ENCODE measurements at regions not wholly inside any gene's neighbourhood (a gene's known extent, or its start where the extent isn't known, plus 50 kb on each side); places are given as distances from the start of the nearest gene placed in this dataset.

DNA sequence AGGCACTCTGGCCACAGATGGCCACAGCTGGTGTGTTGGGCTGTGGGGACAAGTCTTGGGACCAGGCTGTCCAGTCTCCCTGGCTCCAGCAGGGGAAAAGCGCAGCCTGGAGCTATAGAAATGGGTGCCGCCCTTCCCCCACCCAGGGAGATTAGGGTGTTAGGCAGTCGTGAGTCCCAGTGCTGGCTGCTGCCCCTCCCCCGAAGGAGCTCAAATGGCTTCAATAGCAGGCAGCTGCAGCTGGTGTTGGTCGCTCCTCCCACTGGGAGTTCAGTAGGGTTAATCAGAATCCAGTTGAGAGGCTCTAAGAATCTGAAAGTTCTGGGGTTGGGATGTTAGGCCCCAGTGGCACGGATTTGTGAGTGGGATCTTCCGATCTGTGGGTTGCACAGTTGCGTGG, 595.6 kb upstream of the PKN2 start:
- TF ChIP-seq, protein P1, sequence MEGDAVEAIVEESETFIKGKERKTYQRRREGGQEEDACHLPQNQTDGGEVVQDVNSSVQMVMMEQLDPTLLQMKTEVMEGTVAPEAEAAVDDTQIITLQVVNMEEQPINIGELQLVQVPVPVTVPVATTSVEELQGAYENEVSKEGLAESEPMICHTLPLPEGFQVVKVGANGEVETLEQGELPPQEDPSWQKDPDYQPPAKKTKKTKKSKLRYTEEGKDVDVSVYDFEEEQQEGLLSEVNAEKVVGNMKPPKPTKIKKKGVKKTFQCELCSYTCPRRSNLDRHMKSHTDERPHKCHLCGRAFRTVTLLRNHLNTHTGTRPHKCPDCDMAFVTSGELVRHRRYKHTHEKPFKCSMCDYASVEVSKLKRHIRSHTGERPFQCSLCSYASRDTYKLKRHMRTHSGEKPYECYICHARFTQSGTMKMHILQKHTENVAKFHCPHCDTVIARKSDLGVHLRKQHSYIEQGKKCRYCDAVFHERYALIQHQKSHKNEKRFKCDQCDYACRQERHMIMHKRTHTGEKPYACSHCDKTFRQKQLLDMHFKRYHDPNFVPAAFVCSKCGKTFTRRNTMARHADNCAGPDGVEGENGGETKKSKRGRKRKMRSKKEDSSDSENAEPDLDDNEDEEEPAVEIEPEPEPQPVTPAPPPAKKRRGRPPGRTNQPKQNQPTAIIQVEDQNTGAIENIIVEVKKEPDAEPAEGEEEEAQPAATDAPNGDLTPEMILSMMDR (IDR thresholded peaks at IDR 0.05; ENCODE audit: extremely low read depth, low read depth, low read length): no peak

DNA sequence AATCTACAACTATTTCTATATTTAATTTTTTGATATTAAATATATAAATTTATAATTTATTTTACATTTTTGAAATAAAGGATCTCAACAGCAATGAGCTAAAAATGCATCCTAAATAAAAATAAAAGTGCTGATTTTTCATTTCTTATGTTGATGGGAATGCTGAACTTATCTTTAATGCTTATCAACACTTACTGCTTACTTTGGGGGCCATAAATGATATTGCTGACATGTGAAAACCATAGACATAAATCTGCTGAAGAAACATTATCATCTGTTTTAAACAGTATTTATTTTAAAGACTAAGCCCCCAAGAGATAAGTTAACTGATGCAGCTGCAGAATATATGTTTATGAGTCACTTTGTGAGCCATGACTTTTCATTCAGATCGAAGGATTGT, 594.1 kb upstream of the PKN2 start:
- Histone ChIP-seq H3K9me3 (ENCODE audit: low read depth, low read length) (no peaks in the 10 kb centered on the region), H3K4me2 (ENCODE audit: insufficient read depth, low read length) (no peak overlapping the region), H3K27ac (ENCODE audit: low read depth, low read length) (no peak overlapping the region), H2AFZ (ENCODE audit: low read length) (no peak overlapping the region), H3K27me3 (ENCODE audit: insufficient read depth, low read length) (peaks cover 3% of the 10 kb centered on the region), H3K4me3 (ENCODE audit: insufficient read depth, low read length) (no peak overlapping the region), H3K79me2 (ENCODE audit: insufficient read depth, low read length) (no peaks in the 10 kb centered on the region), H3K36me3 (ENCODE audit: insufficient read depth, low read length) (no peaks in the 10 kb centered on the region), H4K20me1 (ENCODE audit: insufficient read depth, low read length) (no peaks in the 10 kb centered on the region), H3K4me1 (ENCODE audit: insufficient read depth, low read length) (no peaks in the 10 kb centered on the region)
- DNase-seq (ENCODE audit: insufficient read length, low spot score, missing footprints): no peak
- TF ChIP-seq, protein P1 (IDR thresholded peaks at IDR 0.05; ENCODE audit: extremely low read depth, low read depth, low read length): no peak

More for the DNA sequence above, 595.6 kb upstream of the PKN2 start:
- peaks cover 1% of the 10 kb centered on the region for H3K27me3 ChIP-seq (ENCODE audit: insufficient read depth, low read length)
- no peak overlapping the region for H3K4me3 ChIP-seq (ENCODE audit: insufficient read depth, low read length)
- no peak overlapping the region for H2AFZ ChIP-seq (ENCODE audit: low read length)
- no peak overlapping the region for H3K27ac ChIP-seq (ENCODE audit: low read depth, low read length)
- H3K9me3 ChIP-seq (ENCODE audit: low read depth, low read length): no peaks in the 10 kb centered on the region
- no peaks in the 10 kb centered on the region for H3K4me1 ChIP-seq (ENCODE audit: insufficient read depth, low read length)
- no peaks in the 10 kb centered on the region for H4K20me1 ChIP-seq (ENCODE audit: insufficient read depth, low read length)
- no peak for DNase-seq (ENCODE audit: insufficient read length, low spot score, missing footprints)
- no peaks in the 10 kb centered on the region for H3K36me3 ChIP-seq (ENCODE audit: insufficient read depth, low read length)
- H3K4me2 ChIP-seq (ENCODE audit: insufficient read depth, low read length): no peak overlapping the region
- no peaks in the 10 kb centered on the region for H3K79me2 ChIP-seq (ENCODE audit: insufficient read depth, low read length)

DNA sequence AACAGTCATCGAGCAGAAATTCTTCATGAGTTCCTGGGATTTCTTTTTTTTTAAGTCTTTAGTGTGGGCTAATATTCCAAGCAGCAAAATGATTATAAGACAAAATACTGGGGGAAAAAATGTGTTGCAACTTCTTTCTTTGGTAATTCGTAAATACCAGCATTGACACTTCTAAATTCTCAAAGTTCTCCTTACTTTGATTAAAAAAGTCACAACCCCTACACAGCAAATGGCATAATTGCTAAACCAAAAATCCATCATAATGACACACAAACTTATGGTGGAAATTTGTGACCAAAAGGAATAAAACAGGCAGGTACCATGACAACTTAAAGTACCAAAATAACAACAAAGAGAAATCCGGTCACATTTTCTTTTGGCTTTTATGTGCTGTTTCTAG, 585.2 kb upstream of the PKN2 start:
- no peaks in the 10 kb centered on the region for H3K4me1 ChIP-seq (ENCODE audit: insufficient read depth, low read length)
- DNase-seq (ENCODE audit: insufficient read length, low spot score, missing footprints): no peak

DNA sequence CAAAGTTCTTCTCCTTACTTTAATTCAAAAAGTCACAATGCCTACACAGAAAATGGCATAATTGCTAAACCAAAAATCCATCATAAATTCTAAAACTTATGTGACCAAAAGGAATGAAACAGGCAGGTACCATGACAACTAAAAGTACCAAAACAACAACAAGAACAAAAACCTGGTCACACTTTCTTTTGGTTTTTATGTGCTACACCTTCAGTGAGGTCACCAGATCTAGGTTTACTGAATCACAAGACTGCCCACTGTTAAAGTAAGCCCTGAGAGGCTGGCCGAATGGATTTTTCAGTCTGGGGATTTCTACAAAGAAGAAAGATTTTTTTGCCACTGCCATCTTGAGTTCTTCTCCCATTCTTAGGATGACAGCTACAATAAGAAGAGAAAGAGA, 583.0 kb upstream of the PKN2 start:
- Histone ChIP-seq H3K4me1 (ENCODE audit: insufficient read depth, low read length) (no peaks in the 10 kb centered on the region), H3K4me2 (ENCODE audit: insufficient read depth, low read length) (no peak overlapping the region), H2AFZ (ENCODE audit: low read length) (no peak overlapping the region), H4K20me1 (ENCODE audit: insufficient read depth, low read length) (no peaks in the 10 kb centered on the region), H3K79me2 (ENCODE audit: insufficient read depth, low read length) (no peaks in the 10 kb centered on the region), H3K36me3 (ENCODE audit: insufficient read depth, low read length) (no peaks in the 10 kb centered on the region), H3K4me3 (ENCODE audit: insufficient read depth, low read length) (no peak overlapping the region), H3K27me3 (ENCODE audit: insufficient read depth, low read length) (no peaks in the 10 kb centered on the region), H3K27ac (ENCODE audit: low read depth, low read length) (no peak overlapping the region), H3K9me3 (ENCODE audit: low read depth, low read length) (no peaks in the 10 kb centered on the region)
- TF ChIP-seq, protein P1 (IDR thresholded peaks at IDR 0.05; ENCODE audit: extremely low read depth, low read depth, low read length): no peak
- DNase-seq (ENCODE audit: insufficient read length, low spot score, missing footprints): no peak

More for the DNA sequence above, 585.2 kb upstream of the PKN2 start:
- Histone ChIP-seq H4K20me1 (ENCODE audit: insufficient read depth, low read length) (no peaks in the 10 kb centered on the region), H3K27ac (ENCODE audit: low read depth, low read length) (no peak overlapping the region), H3K4me3 (ENCODE audit: insufficient read depth, low read length) (no peak overlapping the region), H3K27me3 (ENCODE audit: insufficient read depth, low read length) (no peaks in the 10 kb centered on the region), H2AFZ (ENCODE audit: low read length) (no peak overlapping the region), H3K36me3 (ENCODE audit: insufficient read depth, low read length) (no peaks in the 10 kb centered on the region), H3K9me3 (ENCODE audit: low read depth, low read length) (no peaks in the 10 kb centered on the region), H3K79me2 (ENCODE audit: insufficient read depth, low read length) (no peaks in the 10 kb centered on the region), H3K4me2 (ENCODE audit: insufficient read depth, low read length) (no peak overlapping the region)
- TF ChIP-seq, protein P1 (IDR thresholded peaks at IDR 0.05; ENCODE audit: extremely low read depth, low read depth, low read length): no peak

All from osteoblast (primary cell).